RKO (cell line): ENCODE measurements at regions not wholly inside any gene's neighbourhood (a gene's known extent, or its start where the extent isn't known, plus 50 kb on each side); places are given as distances from the start of the nearest gene placed in this dataset.
A peak's percentile ranks its signal among the peaks of the same experiment; 100 is the strongest.

ENCODE experiments used
- DNase-seq: peaks from one replicate; pipeline ENCODE4 v3.0.0-alpha.2; 2016; ENCODE audit warnings: low spot score

GRCh38 chr22:48984639-48985038 lies 843.0 kb downstream of the BRD1 start:
- no peak for DNase-seq

- DNase-seq: no peak
These were observed 845.3 kb downstream of the BRD1 start for GRCh38 chr22:48982321-48982905.

- DNase-seq: no peak
These were observed 846.2 kb downstream of the BRD1 start for GRCh38 chr22:48981371-48982061.

DNA sequence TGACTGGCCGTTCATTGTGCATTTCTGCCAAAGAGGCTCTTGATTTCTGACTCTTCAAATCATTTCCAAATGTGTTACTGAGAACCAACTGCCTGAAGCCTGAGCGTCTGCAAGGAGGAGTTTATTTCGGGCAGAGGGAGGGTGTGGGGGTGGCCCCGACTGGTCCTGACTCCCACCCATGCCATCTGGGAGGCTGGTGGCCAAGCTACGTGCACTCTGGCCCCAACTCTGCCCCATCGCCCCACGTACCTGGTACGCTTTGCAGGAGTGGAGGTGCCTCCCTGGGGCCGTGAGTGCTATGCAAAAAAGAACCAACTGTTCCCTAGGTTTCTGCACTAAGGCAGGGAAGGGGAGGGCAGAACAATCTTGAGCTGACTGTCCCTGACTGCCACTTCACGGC lies 846.8 kb downstream of the BRD1 start:
- no peak for DNase-seq

DNA sequence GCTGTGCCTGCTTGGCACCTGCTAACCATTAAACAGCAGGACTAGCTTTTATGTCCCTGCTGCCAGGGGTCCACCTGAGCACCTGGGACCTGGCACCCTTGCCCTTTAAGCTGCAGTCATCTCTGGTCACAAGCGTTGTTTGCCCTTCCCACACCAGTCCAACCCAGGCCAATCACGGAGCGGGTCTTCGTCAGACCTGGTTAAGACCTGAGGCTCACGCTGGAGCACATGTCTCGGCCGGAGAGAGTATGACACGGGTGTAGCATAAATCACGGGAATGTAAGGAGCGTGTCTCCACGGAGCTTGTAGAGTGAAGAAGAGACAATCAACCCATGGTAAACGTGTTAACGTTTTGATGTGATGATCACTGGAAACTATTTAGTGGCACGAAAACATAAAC lies 847.3 kb downstream of the BRD1 start:
- DNase-seq: no peak

DNA sequence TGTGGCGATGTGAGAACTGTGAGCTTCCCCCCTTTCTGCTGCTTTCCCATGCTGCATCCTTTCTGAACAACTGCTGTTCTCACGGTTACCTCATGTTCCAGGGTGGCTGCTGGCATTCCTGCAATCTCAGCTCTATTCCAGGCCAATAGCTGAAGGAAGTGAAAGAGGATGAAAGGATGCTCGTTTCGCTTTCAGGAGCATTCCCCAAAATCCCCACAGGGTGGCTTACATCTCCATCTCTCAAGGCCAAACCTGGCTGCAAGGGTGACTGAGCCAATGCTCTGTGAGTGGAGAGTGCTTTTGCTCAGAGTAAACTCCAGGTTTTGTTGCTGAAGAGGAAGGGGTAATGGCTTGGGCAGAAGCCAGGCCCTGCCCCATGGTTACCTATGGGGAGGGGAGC lies 848.2 kb downstream of the BRD1 start:
- DNase-seq: peak; percentile 30

DNA sequence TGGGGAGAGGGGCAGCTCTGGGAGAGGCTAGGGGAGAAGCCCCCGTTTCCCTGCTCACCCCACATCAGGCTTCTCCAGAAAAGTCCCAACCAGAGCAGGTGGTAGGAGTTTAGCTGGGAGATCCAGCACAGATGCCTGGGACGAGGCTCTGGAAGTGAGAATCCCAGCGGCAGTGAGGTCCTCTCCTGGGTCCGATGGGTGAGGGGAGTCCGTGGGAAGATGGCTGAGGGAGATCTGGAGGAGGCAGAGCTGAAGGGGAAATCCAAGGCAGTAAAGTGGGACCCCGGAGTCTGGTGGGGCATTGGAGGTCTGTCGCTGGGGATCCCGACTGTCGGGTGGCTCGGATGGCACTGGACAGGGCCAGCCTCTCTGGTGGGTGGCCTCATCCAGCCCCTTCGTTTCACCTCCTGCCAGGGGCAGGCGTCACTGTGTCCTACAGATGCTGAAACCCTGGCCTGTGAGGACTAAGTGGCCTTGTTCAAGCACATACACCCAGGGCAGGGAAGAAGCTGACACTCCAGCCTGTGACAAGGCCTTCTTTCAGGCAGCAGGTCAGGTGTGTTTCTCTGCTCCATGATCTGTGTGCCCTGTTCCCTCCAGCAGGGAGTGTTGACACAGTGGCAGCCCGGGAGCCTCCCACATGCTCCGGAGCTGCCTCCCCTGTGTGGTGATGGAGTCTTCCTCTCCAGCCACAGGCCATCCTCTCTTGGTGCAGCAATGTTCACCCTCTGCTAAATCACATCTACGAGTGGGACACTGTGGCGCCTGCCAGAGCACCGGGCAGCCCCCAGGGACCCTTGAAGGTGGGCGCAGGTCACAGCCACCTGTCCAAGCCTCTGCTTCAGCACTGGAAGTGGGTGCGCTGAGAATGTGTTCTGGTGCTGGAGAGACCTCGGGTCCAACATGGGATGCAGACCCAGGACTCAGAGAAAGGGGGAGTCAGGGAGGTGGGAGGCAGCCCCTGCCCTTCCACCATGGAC lies 850.8 kb downstream of the BRD1 start:
- DNase-seq: no peak

DNA sequence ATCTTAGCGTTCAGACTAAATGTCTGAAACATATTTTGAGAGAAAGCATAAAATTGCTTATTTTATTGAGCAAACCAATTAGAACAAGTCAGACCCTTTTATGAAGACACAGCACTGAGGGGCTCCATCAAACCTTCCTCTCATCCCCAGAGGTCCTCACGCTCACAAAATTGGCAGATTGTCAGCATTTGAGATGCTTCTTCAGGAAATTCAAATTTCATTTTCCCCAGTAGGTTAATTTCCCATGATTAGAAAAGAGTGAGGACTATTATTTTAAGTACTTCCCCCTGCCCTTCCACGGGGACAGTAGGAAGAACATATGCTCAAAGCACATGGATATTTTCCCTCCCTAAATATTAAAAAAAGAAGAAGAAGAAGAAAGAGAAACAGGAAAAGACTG lies 851.8 kb downstream of the BRD1 start:
- DNase-seq: no peak

- no peak for DNase-seq
These were observed 852.3 kb downstream of the BRD1 start for GRCh38 chr22:48975316-48975741.

DNA sequence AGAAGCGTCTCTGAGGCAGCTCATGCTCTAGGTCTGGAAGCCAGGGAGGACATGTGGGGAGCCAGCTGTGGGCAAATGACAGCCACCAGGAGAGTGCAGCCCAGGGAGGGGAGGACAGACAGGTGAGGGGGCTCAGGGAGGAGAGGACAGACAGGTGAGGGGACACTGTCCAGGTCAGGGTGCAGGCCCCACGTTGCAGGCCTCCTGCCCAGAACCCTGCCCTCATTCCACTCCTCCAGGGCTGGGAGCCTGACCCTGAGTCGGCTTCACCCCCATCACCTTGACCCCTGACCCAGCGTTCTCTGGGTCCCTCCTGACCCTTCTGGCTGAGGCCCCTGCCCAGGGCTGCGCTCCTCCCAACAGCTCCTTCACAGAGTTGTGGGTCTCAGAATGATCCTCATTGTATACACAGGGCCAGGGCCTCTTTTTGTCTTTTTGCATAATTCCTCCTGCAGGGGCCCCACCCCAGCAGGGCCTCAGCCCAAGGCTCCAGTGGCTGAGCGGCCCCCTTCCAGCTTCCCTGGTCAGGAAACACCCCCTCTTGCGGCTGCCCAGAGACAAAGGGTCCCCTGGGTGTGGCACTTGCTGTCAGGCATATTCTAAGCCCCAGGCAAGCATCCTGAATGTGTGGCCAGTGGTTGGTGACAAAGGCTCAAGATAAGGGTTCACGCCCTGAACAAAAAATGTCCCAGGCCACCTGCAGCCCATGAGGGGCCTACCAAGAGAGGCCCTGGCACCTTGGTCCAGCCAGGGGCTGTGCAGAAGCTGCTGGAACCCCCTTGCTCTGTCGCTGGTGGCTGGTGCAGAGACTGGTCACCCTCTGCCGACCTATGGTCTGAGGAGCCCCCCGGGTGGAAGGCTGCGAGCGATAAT lies 853.0 kb downstream of the BRD1 start:
- DNase-seq: no peak

- DNase-seq: no peak
These were observed 854.0 kb downstream of the BRD1 start for GRCh38 chr22:48973694-48974041.

- no peak for DNase-seq
These were observed 854.5 kb downstream of the BRD1 start for GRCh38 chr22:48972979-48973693.

DNA sequence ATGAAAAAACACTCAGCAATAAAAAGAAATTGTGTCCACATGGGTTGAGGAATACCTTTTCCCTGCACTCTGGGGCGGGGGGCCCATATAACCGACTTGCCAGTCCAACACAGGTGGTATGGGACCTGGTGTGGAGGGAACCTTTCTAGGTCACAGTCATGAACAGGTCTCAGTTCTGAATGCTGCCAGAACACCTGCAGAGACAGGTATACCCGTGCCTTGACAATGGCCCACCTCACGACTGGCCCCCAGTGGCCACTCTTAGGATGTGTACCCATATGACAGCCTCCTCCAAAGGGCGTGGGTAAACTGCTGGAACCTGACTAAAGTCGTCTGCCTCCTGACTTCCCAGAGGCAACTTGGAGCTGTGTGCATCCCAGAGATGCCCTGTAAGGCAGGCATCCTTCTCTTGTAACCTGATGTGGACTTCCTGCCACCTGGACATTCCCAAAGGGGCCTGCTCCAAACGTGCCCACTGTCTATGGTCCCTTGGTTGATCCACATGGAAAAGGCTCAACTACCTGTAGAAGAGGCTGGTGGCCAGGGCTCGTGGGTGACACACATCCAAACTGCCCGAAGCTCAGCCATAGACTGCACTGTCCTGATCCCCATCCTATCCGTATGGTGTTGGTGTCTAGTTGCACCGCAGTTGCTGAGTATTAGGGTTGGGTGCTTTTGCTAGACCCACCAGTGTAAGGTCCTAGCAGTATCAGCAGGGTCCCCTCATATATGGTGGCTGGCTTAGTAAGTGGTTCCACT lies 859.3 kb downstream of the BRD1 start:
- no peak for DNase-seq

GRCh38 chr22:48963405-48963804 lies 864.3 kb downstream of the BRD1 start:
- DNase-seq: no peak

- no peak for DNase-seq
These were observed 866.0 kb downstream of the BRD1 start for GRCh38 chr22:48961705-48962104.

DNA sequence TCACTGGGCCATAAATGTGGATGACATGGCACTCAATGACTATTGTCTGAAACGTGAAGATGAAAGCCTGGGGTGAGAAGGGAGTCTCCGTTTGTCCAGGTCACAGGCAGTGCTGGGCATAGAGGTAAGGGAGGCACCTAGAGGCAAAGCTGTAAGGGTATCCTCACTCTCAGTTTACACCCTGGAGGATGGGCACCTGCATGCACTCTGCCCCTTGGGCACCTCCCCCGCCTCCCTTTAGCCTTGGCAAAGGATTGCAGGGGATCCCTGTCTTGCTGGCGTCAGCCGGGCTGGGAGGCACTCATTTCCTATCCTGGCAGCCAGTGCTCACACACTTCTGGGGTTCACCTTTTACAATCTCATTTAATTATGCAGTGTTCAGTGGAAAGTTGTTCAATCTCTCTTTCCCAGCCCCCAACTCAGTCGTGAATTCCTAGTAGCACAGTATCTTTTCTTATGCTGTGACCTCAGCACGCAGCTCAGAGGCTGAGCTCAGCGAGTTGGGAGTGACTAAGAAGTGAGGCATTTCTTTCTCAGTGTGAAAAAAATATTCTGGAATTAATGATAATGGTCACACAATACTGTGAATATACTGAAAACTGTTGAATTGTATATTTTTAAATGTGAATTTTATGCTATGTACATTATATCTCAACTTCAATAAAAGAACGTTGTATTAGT lies 866.6 kb downstream of the BRD1 start:
- no peak for DNase-seq

DNA sequence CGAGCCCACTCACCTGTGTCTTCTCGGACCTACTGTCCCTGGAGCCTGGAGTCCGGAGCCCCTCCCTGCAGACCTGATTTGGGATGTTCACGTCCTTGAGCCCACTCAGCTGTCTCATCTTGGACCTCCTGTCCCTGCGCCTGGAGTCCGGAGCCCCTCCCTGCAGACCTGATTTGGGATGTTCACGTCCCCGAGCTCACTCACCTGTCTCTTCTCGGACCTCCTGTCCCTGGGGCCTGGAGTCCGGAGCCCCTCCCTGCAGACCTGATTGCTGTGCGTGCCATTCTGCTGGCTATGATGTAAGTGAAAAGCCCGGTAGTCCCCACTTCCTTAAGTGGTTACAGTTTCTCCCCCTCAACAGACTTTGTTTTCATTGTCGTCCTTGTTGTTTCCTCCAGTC lies 867.1 kb downstream of the BRD1 start:
- DNase-seq: no peak

GRCh38 chr22:48959496-48959895 lies 868.2 kb downstream of the BRD1 start:
- DNase-seq: no peak

GRCh38 chr22:48957987-48958321 lies 869.7 kb downstream of the BRD1 start:
- no peak for DNase-seq

GRCh38 chr22:48957311-48957986 lies 870.2 kb downstream of the BRD1 start:
- DNase-seq: no peak
